Loucy (cell line): ENCODE measurements at regions not wholly inside any gene's neighbourhood (a gene's known extent, or its start where the extent isn't known, plus 50 kb on each side); places are given as distances from the start of the nearest gene placed in this dataset.

Experiments
- CTCF ChIP-seq: fragments of 200-600 bp; sonication (generic); conservative IDR thresholded peaks from 2 replicates; pipeline ENCODE4 v1.5.1; 2014; ENCODE audit warnings: mild to moderate bottlenecking, antibody characterized with exemption, low read length
- EZH2phosphoT487 ChIP-seq: fragments of 200-600 bp; IDR thresholded peaks from 2 replicates; pipeline ENCODE4 v1.6.1; 2018; ENCODE audit warnings: antibody characterized with exemption, mild to moderate bottlenecking, moderate library complexity, borderline replicate concordance

DNA sequence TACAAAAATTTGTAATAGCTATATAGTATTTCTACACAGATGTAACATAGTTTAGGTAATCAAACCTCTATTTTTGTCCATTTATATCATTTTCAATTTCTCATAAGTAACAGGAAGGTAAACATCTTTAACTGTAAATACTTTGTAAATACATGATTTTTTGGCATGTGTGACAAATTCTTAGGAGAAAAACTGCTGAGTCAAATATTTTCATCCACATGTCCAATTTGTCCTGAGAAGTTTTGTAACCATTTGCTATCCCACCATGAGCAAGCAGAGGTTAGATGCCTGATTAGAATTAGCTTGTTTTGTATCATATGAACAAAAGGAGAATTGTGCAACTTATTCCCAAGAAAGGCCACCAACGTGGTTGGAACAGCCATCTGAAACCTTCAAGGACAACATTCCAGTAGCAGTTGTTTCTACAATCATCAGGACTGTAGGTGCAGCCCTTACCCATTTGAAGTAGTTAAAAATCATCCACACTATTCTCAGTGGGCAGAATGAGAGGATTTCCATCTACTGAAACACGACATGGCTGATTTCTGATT is 139.6 kb upstream of the MPPED2 start:
- TF ChIP-seq CTCF (no peak), EZH2phosphoT487 (no peak)
